ENCODE measurements at regions not wholly inside any gene's neighbourhood (a gene's known extent, or its start where the extent isn't known, plus 50 kb on each side); places are given as distances from the start of the nearest gene placed in this dataset.

DNA sequence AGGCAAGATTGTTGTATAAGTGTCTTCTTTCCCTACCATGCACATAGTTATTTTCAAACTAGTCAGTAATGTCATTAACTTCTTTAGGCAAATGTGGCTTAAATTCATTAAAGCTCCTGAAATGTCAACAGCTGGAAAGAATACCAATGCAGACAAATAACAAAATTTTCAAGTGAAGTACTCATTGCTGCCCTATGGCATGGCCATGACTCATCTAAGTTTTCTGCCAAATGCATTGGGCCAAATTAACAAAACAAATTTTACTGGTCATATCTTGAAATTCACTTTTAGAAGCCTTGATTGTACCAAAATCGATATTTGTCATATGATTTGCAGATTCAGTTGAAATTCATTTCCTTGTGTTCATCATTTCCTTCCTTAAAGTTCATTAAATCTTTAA, 915.9 kb downstream of the SLC6A15 start:
- no peaks in the 10 kb centered on the region for H3K36me3 ChIP-seq (ENCODE audit: low read depth)
- H3K9me3 ChIP-seq (ENCODE audit: severe bottlenecking): no peaks in the 10 kb centered on the region
- ATAC-seq (ENCODE audit: low read depth) (no peak), DNase-seq (ENCODE audit: low spot score) (no peak)
- H3K27me3 ChIP-seq (ENCODE audit: insufficient read depth, poor library complexity, severe bottlenecking): no peaks in the 10 kb centered on the region
- no peak overlapping the region for H3K4me3 ChIP-seq (ENCODE audit: severe bottlenecking)
- TF ChIP-seq, protein P1, sequence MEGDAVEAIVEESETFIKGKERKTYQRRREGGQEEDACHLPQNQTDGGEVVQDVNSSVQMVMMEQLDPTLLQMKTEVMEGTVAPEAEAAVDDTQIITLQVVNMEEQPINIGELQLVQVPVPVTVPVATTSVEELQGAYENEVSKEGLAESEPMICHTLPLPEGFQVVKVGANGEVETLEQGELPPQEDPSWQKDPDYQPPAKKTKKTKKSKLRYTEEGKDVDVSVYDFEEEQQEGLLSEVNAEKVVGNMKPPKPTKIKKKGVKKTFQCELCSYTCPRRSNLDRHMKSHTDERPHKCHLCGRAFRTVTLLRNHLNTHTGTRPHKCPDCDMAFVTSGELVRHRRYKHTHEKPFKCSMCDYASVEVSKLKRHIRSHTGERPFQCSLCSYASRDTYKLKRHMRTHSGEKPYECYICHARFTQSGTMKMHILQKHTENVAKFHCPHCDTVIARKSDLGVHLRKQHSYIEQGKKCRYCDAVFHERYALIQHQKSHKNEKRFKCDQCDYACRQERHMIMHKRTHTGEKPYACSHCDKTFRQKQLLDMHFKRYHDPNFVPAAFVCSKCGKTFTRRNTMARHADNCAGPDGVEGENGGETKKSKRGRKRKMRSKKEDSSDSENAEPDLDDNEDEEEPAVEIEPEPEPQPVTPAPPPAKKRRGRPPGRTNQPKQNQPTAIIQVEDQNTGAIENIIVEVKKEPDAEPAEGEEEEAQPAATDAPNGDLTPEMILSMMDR (IDR thresholded peaks at IDR 0.05; ENCODE audit: poor library complexity, severe bottlenecking): no peak
- H3K4me1 ChIP-seq (ENCODE audit: insufficient read depth, poor library complexity, severe bottlenecking): no peaks in the 10 kb centered on the region
- H3K27ac ChIP-seq (ENCODE audit: poor library complexity, severe bottlenecking): no peak overlapping the region

DNA sequence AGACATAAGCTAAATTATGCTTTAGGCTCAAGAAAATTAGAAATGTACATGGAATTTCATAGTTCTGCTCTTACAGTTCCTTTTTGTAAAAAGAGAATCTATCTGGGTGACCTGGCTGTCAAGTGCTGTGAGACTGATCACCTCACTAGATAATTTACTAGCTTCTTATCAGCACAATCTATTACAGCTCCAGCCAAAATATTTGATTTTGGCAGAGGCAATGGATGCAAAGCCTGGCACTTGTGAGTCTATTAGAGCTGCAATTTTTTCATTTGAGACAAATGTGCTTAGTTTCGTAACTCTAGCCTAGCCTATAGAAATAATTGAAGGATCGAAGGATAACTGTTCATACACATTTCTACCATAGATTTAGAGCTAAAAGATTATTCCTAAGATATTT, 927.5 kb downstream of the SLC6A15 start:
- Histone ChIP-seq H3K4me1 (ENCODE audit: insufficient read depth, poor library complexity, severe bottlenecking) (no peaks in the 10 kb centered on the region), H3K27ac (ENCODE audit: poor library complexity, severe bottlenecking) (no peak overlapping the region), H3K27me3 (ENCODE audit: insufficient read depth, poor library complexity, severe bottlenecking) (no peaks in the 10 kb centered on the region), H3K36me3 (ENCODE audit: low read depth) (no peaks in the 10 kb centered on the region), H3K4me3 (ENCODE audit: severe bottlenecking) (no peak overlapping the region), H3K9me3 (ENCODE audit: severe bottlenecking) (no peaks in the 10 kb centered on the region)
- DNase-seq (ENCODE audit: low spot score): no peak
- TF ChIP-seq, protein P1 (IDR thresholded peaks at IDR 0.05; ENCODE audit: poor library complexity, severe bottlenecking): no peak
- no peak for ATAC-seq (ENCODE audit: low read depth)

DNA sequence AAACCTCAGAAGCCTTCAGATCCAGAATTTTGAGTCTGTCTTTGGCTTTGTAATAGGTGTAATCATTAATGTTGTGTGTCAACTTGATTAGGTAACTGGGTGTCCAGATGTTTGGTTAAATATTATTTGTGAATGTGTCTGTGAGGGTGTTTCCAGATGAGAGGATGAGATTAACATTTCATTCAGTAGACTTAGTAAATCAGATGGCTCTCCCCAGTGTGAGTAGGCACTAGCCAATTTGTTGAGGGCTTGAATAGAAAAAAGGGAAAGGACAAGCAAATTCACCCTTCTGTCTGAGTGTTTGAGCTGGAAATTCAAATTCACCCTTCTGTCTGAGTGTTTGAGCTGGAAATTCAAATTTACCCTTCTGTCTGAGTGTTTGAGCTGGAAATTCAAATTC, 932.2 kb downstream of the SLC6A15 start:
- H3K36me3 ChIP-seq (ENCODE audit: low read depth): no peaks in the 10 kb centered on the region
- no peaks in the 10 kb centered on the region for H3K27me3 ChIP-seq (ENCODE audit: insufficient read depth, poor library complexity, severe bottlenecking)
- no peaks in the 10 kb centered on the region for H3K4me1 ChIP-seq (ENCODE audit: insufficient read depth, poor library complexity, severe bottlenecking)
- H3K27ac ChIP-seq (ENCODE audit: poor library complexity, severe bottlenecking): no peak overlapping the region
- DNase-seq (ENCODE audit: low spot score): no peak
- TF ChIP-seq, protein P1 (IDR thresholded peaks at IDR 0.05; ENCODE audit: poor library complexity, severe bottlenecking): no peak
- H3K9me3 ChIP-seq (ENCODE audit: severe bottlenecking): no peaks in the 10 kb centered on the region
- ATAC-seq (ENCODE audit: low read depth): no peak
- H3K4me3 ChIP-seq (ENCODE audit: severe bottlenecking): no peak overlapping the region

DNA sequence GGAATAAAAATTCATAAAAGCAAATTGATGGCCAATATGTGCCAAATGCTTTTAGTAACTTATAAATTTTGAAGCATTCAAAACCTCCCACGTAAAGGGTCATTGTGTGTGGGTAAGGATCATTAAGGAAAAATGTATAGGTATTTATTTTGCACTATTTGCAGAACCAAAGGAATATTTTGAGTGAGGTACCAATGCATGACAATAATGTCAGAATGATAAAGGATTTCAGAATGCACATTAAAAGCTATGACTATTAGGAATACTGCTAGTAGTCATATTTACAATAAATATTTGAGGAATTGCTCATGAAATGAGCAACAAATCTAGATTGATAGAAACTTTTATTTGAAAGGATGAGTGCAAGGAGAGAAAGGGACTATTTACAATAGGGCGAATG, 932.8 kb downstream of the SLC6A15 start:
- TF ChIP-seq, protein P1 (IDR thresholded peaks at IDR 0.05; ENCODE audit: poor library complexity, severe bottlenecking): no peak
- H3K4me1 ChIP-seq (ENCODE audit: insufficient read depth, poor library complexity, severe bottlenecking): no peaks in the 10 kb centered on the region
- H3K9me3 ChIP-seq (ENCODE audit: severe bottlenecking): no peaks in the 10 kb centered on the region
- no peaks in the 10 kb centered on the region for H3K36me3 ChIP-seq (ENCODE audit: low read depth)
- H3K27ac ChIP-seq (ENCODE audit: poor library complexity, severe bottlenecking): no peak overlapping the region
- DNase-seq (ENCODE audit: low spot score): no peak
- H3K27me3 ChIP-seq (ENCODE audit: insufficient read depth, poor library complexity, severe bottlenecking): no peaks in the 10 kb centered on the region
- no peak overlapping the region for H3K4me3 ChIP-seq (ENCODE audit: severe bottlenecking)
- ATAC-seq (ENCODE audit: low read depth): no peak

DNA sequence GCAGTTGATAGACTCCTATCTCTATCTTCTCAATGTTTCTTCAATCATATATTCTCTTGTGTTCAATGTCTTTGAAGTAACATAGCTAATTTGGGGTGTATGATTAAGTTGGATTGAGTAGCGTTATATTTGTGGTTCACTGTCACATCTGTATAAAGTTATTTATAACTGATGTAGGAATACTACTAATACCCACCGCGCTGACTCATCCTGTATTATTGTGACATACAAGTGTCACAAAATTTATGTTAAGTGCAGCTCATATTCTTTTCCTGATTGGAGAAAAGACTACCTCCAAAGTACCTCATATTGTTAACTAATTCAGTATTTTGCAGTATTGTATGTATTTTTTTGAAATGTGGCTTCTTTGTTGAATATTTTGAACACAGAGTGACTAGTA, 940.8 kb downstream of the SLC6A15 start:
- Histone ChIP-seq H3K4me1 (ENCODE audit: insufficient read depth, poor library complexity, severe bottlenecking) (no peaks in the 10 kb centered on the region), H3K27ac (ENCODE audit: poor library complexity, severe bottlenecking) (no peak overlapping the region), H3K36me3 (ENCODE audit: low read depth) (no peaks in the 10 kb centered on the region), H3K4me3 (ENCODE audit: severe bottlenecking) (no peak overlapping the region), H3K9me3 (ENCODE audit: severe bottlenecking) (no peaks in the 10 kb centered on the region), H3K27me3 (ENCODE audit: insufficient read depth, poor library complexity, severe bottlenecking) (no peaks in the 10 kb centered on the region)
- DNase-seq (ENCODE audit: low spot score) (no peak), ATAC-seq (ENCODE audit: low read depth) (no peak)
- TF ChIP-seq, protein P1 (IDR thresholded peaks at IDR 0.05; ENCODE audit: poor library complexity, severe bottlenecking): no peak
